HL-60 (cell line): ENCODE measurements at regions not wholly inside any gene's neighbourhood (a gene's known extent, or its start where the extent isn't known, plus 50 kb on each side); places are given as distances from the start of the nearest gene placed in this dataset.

Source experiments
- DNase-seq, 2 experiments: peaks; one replicate each; pipeline ENCODE4 v3.0.0-alpha.2; 2010 to 2020; ENCODE audit warnings: low read depth in 1 of 2, low spot score in 1 of 2
- H3K27ac ChIP-seq: fragments of 250-450 bp; sonication (Bioruptor Pico); replicated peaks from 2 replicates; pipeline ENCODE4 v1.5.1; 2020; ENCODE audit warnings: mild to moderate bottlenecking, moderate library complexity
- H3K27me3 ChIP-seq: fragments of 250-450 bp; sonication (Bioruptor Pico); 2 replicates; pipeline ENCODE4 v1.5.1; 2021; ENCODE audit warnings: mild to moderate bottlenecking, moderate library complexity; ENCODE audit not compliant: insufficient read depth, poor library complexity, severe bottlenecking
- H3K4me3 ChIP-seq: replicated peaks from 2 replicates; pipeline ENCODE4 v1.5.1; 2011; ENCODE audit warnings: mild to moderate bottlenecking, control low read depth, low read length; ENCODE audit not compliant: insufficient read depth
- CTCF ChIP-seq: IDR thresholded peaks from one replicate; pipeline ENCODE4 v1.5.1; 2011; ENCODE audit warnings: low read length, control low read depth, inconsistent platforms; ENCODE audit not compliant: insufficient read depth
- GABPA ChIP-seq: IDR thresholded peaks from 2 replicates; pipeline ENCODE4 v1.6.1; 2012; ENCODE audit warnings: low read depth
- POLR2AphosphoS5 ChIP-seq: IDR thresholded peaks from 2 replicates; pipeline ENCODE4 v1.6.1; 2012; ENCODE audit warnings: low read depth
- REST ChIP-seq: IDR thresholded peaks from 2 replicates; pipeline ENCODE4 v1.6.1; 2012; ENCODE audit warnings: low read depth; ENCODE audit not compliant: insufficient replicate concordance
- SPI1 ChIP-seq: IDR thresholded peaks from 2 replicates; pipeline ENCODE4 v1.6.1; 2012; ENCODE audit warnings: low read depth, mild to moderate bottlenecking, borderline replicate concordance

- TF ChIP-seq POLR2AphosphoS5: no peak
- TF ChIP-seq REST: no peak
- no peak for TF ChIP-seq SPI1
- TF ChIP-seq GABPA: no peak
- TF ChIP-seq CTCF: no peak
Measured at GRCh38 chr21:17388226-17388625, 124.6 kb upstream of the CXADR start.

GRCh38 chr21:17389311-17389710 is 123.5 kb upstream of the CXADR start:
- TF ChIP-seq GABPA: no peak
- TF ChIP-seq SPI1: no peak
- no peak for TF ChIP-seq CTCF
- TF ChIP-seq REST: no peak
- no peak for TF ChIP-seq POLR2AphosphoS5
- Histone ChIP-seq H3K4me3 (no peak overlapping the region), H3K27me3 (no peaks in the 10 kb centered on the region), H3K27ac (no peak overlapping the region)
- DNase-seq: no peak

More at GRCh38 chr21:17388226-17388625, 124.6 kb upstream of the CXADR start:
- no peak for DNase-seq
- no peak overlapping the region for H3K27ac ChIP-seq
- no peaks in the 10 kb centered on the region for H3K27me3 ChIP-seq
- H3K4me3 ChIP-seq: no peak overlapping the region

- H3K27me3 ChIP-seq: no peaks in the 10 kb centered on the region
- no peak overlapping the region for H3K4me3 ChIP-seq
- TF ChIP-seq CTCF: no peak
- TF ChIP-seq POLR2AphosphoS5: no peak
- no peak for TF ChIP-seq REST
- no peak for TF ChIP-seq SPI1
- TF ChIP-seq GABPA: no peak
- H3K27ac ChIP-seq: no peak overlapping the region
- DNase-seq: no peak
Measured at GRCh38 chr21:17390569-17390968, 122.3 kb upstream of the CXADR start.
